ENCODE measurements at regions not wholly inside any gene's neighbourhood (a gene's known extent, or its start where the extent isn't known, plus 50 kb on each side); places are given as distances from the start of the nearest gene placed in this dataset.

DNA sequence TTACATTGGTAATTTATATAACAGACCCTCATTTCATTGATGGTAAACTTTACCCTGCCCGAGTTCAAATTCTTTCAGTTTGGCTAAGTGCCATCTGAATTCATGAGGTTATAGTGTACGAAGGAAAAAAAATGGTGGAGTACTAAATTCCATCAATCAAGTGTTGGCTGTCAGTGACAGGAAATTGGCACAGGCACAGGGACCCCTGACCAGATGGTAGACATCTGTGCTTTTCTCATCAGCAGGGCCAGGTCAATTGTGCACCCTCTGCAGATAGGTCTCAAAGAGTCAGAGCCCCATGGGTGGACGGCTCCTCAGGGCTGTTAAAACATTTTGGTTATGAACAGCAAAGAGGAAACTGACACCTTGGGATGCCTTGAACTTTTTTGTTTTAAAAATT, 439.2 kb downstream of the SETBP1 start:
- H3K27ac ChIP-seq, result no peak overlapping the region
- TF ChIP-seq ZFX (IDR thresholded peaks at IDR 0.05; ENCODE audit: borderline replicate concordance), result no peak
- TF ChIP-seq, protein P1, sequence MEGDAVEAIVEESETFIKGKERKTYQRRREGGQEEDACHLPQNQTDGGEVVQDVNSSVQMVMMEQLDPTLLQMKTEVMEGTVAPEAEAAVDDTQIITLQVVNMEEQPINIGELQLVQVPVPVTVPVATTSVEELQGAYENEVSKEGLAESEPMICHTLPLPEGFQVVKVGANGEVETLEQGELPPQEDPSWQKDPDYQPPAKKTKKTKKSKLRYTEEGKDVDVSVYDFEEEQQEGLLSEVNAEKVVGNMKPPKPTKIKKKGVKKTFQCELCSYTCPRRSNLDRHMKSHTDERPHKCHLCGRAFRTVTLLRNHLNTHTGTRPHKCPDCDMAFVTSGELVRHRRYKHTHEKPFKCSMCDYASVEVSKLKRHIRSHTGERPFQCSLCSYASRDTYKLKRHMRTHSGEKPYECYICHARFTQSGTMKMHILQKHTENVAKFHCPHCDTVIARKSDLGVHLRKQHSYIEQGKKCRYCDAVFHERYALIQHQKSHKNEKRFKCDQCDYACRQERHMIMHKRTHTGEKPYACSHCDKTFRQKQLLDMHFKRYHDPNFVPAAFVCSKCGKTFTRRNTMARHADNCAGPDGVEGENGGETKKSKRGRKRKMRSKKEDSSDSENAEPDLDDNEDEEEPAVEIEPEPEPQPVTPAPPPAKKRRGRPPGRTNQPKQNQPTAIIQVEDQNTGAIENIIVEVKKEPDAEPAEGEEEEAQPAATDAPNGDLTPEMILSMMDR (IDR thresholded peaks at IDR 0.05), result no peak

DNA sequence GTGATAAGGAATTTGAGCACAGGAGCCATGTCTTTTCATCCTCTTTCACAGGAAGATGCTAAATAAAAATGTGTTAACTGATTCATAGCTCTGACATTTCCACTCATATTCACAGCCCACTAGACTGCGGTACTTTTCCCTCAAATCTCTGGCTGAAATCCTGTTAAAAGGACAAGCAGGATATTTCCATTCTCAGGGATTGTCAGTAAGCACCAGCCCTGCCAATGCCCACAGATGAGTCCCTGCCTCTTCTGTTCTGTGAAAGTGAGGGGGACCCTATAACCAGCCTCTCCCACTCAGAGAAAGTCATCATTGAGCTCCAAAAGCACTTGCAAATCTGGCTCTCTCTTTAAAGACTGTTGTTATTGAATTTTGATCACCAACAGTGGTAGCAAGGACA, 440.5 kb downstream of the SETBP1 start:
- no peak for TF ChIP-seq ZFX (IDR thresholded peaks at IDR 0.05; ENCODE audit: borderline replicate concordance)
- TF ChIP-seq, protein P1 (IDR thresholded peaks at IDR 0.05), result no peak
- H3K27ac ChIP-seq, result no peak overlapping the region

- H3K27ac ChIP-seq, result no peak overlapping the region
- TF ChIP-seq ZFX (IDR thresholded peaks at IDR 0.05; ENCODE audit: borderline replicate concordance), result no peak
- TF ChIP-seq, protein P1 (IDR thresholded peaks at IDR 0.05), result no peak
Measured at GRCh38 chr18:45122506-45122905, 441.8 kb downstream of the SETBP1 start.

- TF ChIP-seq, protein P1 (IDR thresholded peaks at IDR 0.05), result no peak
- TF ChIP-seq ZFX (IDR thresholded peaks at IDR 0.05; ENCODE audit: borderline replicate concordance), result no peak
- H3K27ac ChIP-seq, result no peak overlapping the region
Measured at GRCh38 chr18:45127405-45127804, 446.7 kb downstream of the SETBP1 start.

GRCh38 chr18:45133276-45133675, 452.6 kb downstream of the SETBP1 start:
- TF ChIP-seq ZFX (IDR thresholded peaks at IDR 0.05; ENCODE audit: borderline replicate concordance), result no peak
- TF ChIP-seq, protein P1 (IDR thresholded peaks at IDR 0.05), result no peak
- no peak overlapping the region for H3K27ac ChIP-seq

GRCh38 chr18:45136381-45137086, 455.8 kb downstream of the SETBP1 start:
- no peak overlapping the region for H3K27ac ChIP-seq
- TF ChIP-seq ZFX (IDR thresholded peaks at IDR 0.05; ENCODE audit: borderline replicate concordance), result no peak

DNA sequence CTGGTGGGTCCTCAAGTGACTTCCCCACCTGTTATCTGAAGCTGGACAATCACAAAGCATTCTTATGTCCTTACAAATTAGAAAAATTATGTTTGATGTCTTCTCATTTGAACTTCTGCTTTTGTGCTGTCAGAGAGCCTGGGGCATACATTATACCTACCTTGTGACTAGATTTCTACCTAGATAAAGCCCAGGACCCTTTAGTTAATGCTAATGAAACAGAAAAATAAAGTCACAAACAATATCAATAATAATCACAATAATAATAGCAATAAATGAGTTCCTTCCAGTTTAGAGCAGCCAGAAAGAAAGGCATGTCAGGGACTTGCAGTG, 456.4 kb downstream of the SETBP1 start:
- H3K27ac ChIP-seq, result no peak overlapping the region
- TF ChIP-seq ZFX (IDR thresholded peaks at IDR 0.05; ENCODE audit: borderline replicate concordance), result no peak
- TF ChIP-seq, protein P1 (IDR thresholded peaks at IDR 0.05), result no peak

- no peak for TF ChIP-seq ZFX (IDR thresholded peaks at IDR 0.05; ENCODE audit: borderline replicate concordance)
- TF ChIP-seq, protein P1 (IDR thresholded peaks at IDR 0.05), result no peak
Measured at GRCh38 chr18:45139478-45139877, 458.8 kb downstream of the SETBP1 start.

More at GRCh38 chr18:45139478-45139877, 458.8 kb downstream of the SETBP1 start:
- no peak overlapping the region for H3K27ac ChIP-seq

All from 22Rv1 (cell line).